Naive B cell (primary cell): ENCODE measurements at regions not wholly inside any gene's neighbourhood (a gene's known extent, or its start where the extent isn't known, plus 50 kb on each side); places are given as distances from the start of the nearest gene placed in this dataset.
"Not testable (repeated sequence)": the region's sequence is repeated elsewhere in the genome, so short reads cannot be mapped to it uniquely, and the experiment has no call there.

Experiments
- ATAC-seq, 2 donors: fragments of 150-1000 bp; cut with Tn5 transposase; 2 replicates each; pipeline ENCODE4 v1.10.0; 2021; ENCODE audit warnings: low read depth in 2 of 2, mild to moderate bottlenecking in 2 of 2, moderate library complexity in 2 of 2
- DNase-seq: peaks from one replicate; pipeline ENCODE4 v3.0.0; 2022
- H3K27ac Mint-ChIP-seq, 6 donors: one replicate each; pipeline ENCODE4 v1.8.0; 2020 to 2022; ENCODE audit warnings: mild to moderate bottlenecking in 6 of 6, mixed read lengths in 6 of 6, moderate library complexity in 5 of 6, inconsistent platforms in 2 of 6
- H3K27me3 Mint-ChIP-seq, 3 donors: one replicate each; pipeline ENCODE4 v1.8.0; 2021 to 2022; ENCODE audit warnings: mixed read lengths in 3 of 3, mild to moderate bottlenecking in 1 of 3
- H3K36me3 Mint-ChIP-seq, 2 donors: one replicate each; pipeline ENCODE4 v1.8.0; 2020 to 2022; ENCODE audit warnings: mixed read lengths in 2 of 2, inconsistent platforms in 1 of 2, mild to moderate bottlenecking in 1 of 2
- H3K4me1 Mint-ChIP-seq, 3 donors: one replicate each; pipeline ENCODE4 v1.8.0; 2020 to 2022; ENCODE audit warnings: mixed read lengths in 3 of 3, inconsistent platforms in 1 of 3, mild to moderate bottlenecking in 1 of 3, moderate library complexity in 1 of 3
- H3K4me3 Mint-ChIP-seq, 8 donors: one replicate each; pipeline ENCODE4 v1.8.0; 2020 to 2022; ENCODE audit warnings: mild to moderate bottlenecking in 8 of 8, mixed read lengths in 8 of 8, moderate library complexity in 8 of 8, inconsistent platforms in 2 of 8
- H3K9me3 Mint-ChIP-seq, 7 donors: one replicate each; pipeline ENCODE4 v1.8.0; 2020 to 2022; ENCODE audit warnings: mixed read lengths in 7 of 7, mild to moderate bottlenecking in 5 of 7, inconsistent platforms in 2 of 7, moderate library complexity in 1 of 7

GRCh38 chr4:17238633-17239032, 273.3 kb downstream of the QDPR start:
- no peak for DNase-seq
- Mint-ChIP-seq H3K27ac (no peak overlapping the region), H3K4me1 (no peaks in the 10 kb centered on the region), H3K9me3 (peaks cover 0 to 4% (median 0%) of the 10 kb centered on the region in 7 donors), H3K36me3 (no peaks in the 10 kb centered on the region), H3K27me3 (no peaks in the 10 kb centered on the region), H3K4me3 (no peak overlapping the region)
- no peak for ATAC-seq

GRCh38 chr4:17236686-17237085, 275.2 kb downstream of the QDPR start:
- Mint-ChIP-seq H3K9me3 (peaks cover 0 to 4% (median 0%) of the 10 kb centered on the region in 7 donors), H3K27ac (no peak overlapping the region), H3K4me3 (no peak overlapping the region), H3K4me1 (no peaks in the 10 kb centered on the region), H3K36me3 (no peaks in the 10 kb centered on the region), H3K27me3 (peaks cover 0 to 5% (median 0%) of the 10 kb centered on the region in 3 donors)
- DNase-seq (no peak), ATAC-seq (no peak)

GRCh38 chr4:17234678-17235077, 277.2 kb downstream of the QDPR start:
- H3K36me3 Mint-ChIP-seq = no peaks in the 10 kb centered on the region
- peaks cover 0 to 3% (median 0%) of the 10 kb centered on the region in 7 donors for H3K9me3 Mint-ChIP-seq
- H3K27me3 Mint-ChIP-seq = peaks cover 0 to 5% (median 0%) of the 10 kb centered on the region in 3 donors
- H3K27ac Mint-ChIP-seq = no peak overlapping the region
- no peak for DNase-seq
- no peak for ATAC-seq
- H3K4me3 Mint-ChIP-seq = no peak overlapping the region
- H3K4me1 Mint-ChIP-seq = no peaks in the 10 kb centered on the region

- ATAC-seq = no peak
- peaks cover 0 to 5% (median 0%) of the 10 kb centered on the region in 3 donors for H3K27me3 Mint-ChIP-seq
- H3K4me1 Mint-ChIP-seq = no peaks in the 10 kb centered on the region
- H3K9me3 Mint-ChIP-seq = peaks cover 0 to 6% (median 0%) of the 10 kb centered on the region in 7 donors
- no peak for DNase-seq
- H3K4me3 Mint-ChIP-seq = no peak overlapping the region
- H3K36me3 Mint-ChIP-seq = no peaks in the 10 kb centered on the region
- H3K27ac Mint-ChIP-seq = no peak overlapping the region
Observed at GRCh38 chr4:17232566-17233253, 279.2 kb downstream of the QDPR start.

GRCh38 chr4:17231880-17232475, 279.9 kb downstream of the QDPR start:
- H3K4me3 Mint-ChIP-seq, H3K36me3 Mint-ChIP-seq, DNase-seq, H3K9me3 Mint-ChIP-seq, H3K27me3 Mint-ChIP-seq, ATAC-seq, H3K4me1 Mint-ChIP-seq, H3K27ac Mint-ChIP-seq: not testable (repeated sequence)

- Mint-ChIP-seq H3K36me3 (no peaks in the 10 kb centered on the region), H3K4me1 (no peaks in the 10 kb centered on the region), H3K9me3 (peaks cover 2 to 11% (median 4%) of the 10 kb centered on the region in 7 donors), H3K4me3 (no peak overlapping the region), H3K27ac (no peak overlapping the region), H3K27me3 (peaks cover 0 to 5% (median 0%) of the 10 kb centered on the region in 3 donors)
- no peak for ATAC-seq
- DNase-seq = no peak
Observed at GRCh38 chr4:17230727-17231126, 281.2 kb downstream of the QDPR start.

GRCh38 chr4:17220816-17221215, 291.1 kb downstream of the QDPR start:
- Mint-ChIP-seq H3K27ac (no peak overlapping the region), H3K4me1 (no peaks in the 10 kb centered on the region), H3K9me3 (peaks cover 2 to 23% (median 6%) of the 10 kb centered on the region in 7 donors), H3K27me3 (no peaks in the 10 kb centered on the region), H3K36me3 (no peaks in the 10 kb centered on the region), H3K4me3 (no peak overlapping the region)
- DNase-seq = no peak
- no peak for ATAC-seq

- Mint-ChIP-seq H3K36me3 (no peaks in the 10 kb centered on the region), H3K27ac (no peak overlapping the region), H3K27me3 (no peaks in the 10 kb centered on the region), H3K9me3 (peaks cover 3 to 39% (median 18%) of the 10 kb centered on the region in 7 donors), H3K4me1 (no peaks in the 10 kb centered on the region), H3K4me3 (no peak overlapping the region)
- no peak for ATAC-seq
- no peak for DNase-seq
Observed at GRCh38 chr4:17218786-17219185, 293.1 kb downstream of the QDPR start.

- DNase-seq = no peak
- no peak overlapping the region for H3K27ac Mint-ChIP-seq
- H3K4me3 Mint-ChIP-seq = no peak overlapping the region
- no peaks in the 10 kb centered on the region for H3K4me1 Mint-ChIP-seq
- H3K27me3 Mint-ChIP-seq = no peaks in the 10 kb centered on the region
- ATAC-seq = no peak
- H3K36me3 Mint-ChIP-seq = no peaks in the 10 kb centered on the region
- H3K9me3 Mint-ChIP-seq = peaks cover 2 to 20% (median 8%) of the 10 kb centered on the region in 7 donors
Observed at GRCh38 chr4:17206829-17207801, 304.8 kb downstream of the QDPR start.

GRCh38 chr4:17204908-17205307, 306.5 kb upstream of the LDB2 start:
- Mint-ChIP-seq H3K36me3 (no peaks in the 10 kb centered on the region), H3K27me3 (no peaks in the 10 kb centered on the region), H3K4me1 (no peaks in the 10 kb centered on the region), H3K4me3 (no peak overlapping the region), H3K9me3 (peaks cover 0 to 20% (median 5%) of the 10 kb centered on the region in 7 donors), H3K27ac (no peak overlapping the region)
- ATAC-seq (no peak), DNase-seq (no peak)

- DNase-seq = no peak
- Mint-ChIP-seq H3K27me3 (no peaks in the 10 kb centered on the region), H3K36me3 (no peaks in the 10 kb centered on the region), H3K4me3 (no peak overlapping the region), H3K27ac (no peak overlapping the region), H3K4me1 (no peaks in the 10 kb centered on the region), H3K9me3 (peaks cover 3 to 31% (median 5%) of the 10 kb centered on the region in 7 donors)
- ATAC-seq = no peak
Observed at GRCh38 chr4:17203797-17204196, 305.4 kb upstream of the LDB2 start.

- Mint-ChIP-seq H3K27ac (no peak overlapping the region), H3K4me1 (no peaks in the 10 kb centered on the region), H3K9me3 (peaks cover 0 to 27% (median 4%) of the 10 kb centered on the region in 7 donors), H3K27me3 (no peaks in the 10 kb centered on the region), H3K36me3 (no peaks in the 10 kb centered on the region), H3K4me3 (no peak overlapping the region)
- ATAC-seq (no peak), DNase-seq (no peak)
Observed at GRCh38 chr4:17197070-17197469, 298.6 kb upstream of the LDB2 start.

GRCh38 chr4:17195461-17196275, 297.2 kb upstream of the LDB2 start:
- H3K36me3 Mint-ChIP-seq = no peaks in the 10 kb centered on the region
- no peaks in the 10 kb centered on the region for H3K27me3 Mint-ChIP-seq
- no peak overlapping the region for H3K4me3 Mint-ChIP-seq
- no peak for ATAC-seq
- H3K4me1 Mint-ChIP-seq = no peaks in the 10 kb centered on the region
- no peak for DNase-seq
- H3K9me3 Mint-ChIP-seq = peaks cover 0 to 31% (median 5%) of the 10 kb centered on the region in 7 donors
- H3K27ac Mint-ChIP-seq = no peak overlapping the region
